NB4 (cell line): ENCODE measurements at regions not wholly inside any gene's neighbourhood (a gene's known extent, or its start where the extent isn't known, plus 50 kb on each side); places are given as distances from the start of the nearest gene placed in this dataset.

Experiments
- CTCF ChIP-seq: IDR thresholded peaks from one replicate; pipeline ENCODE4 v1.5.1; 2012; ENCODE audit warnings: low read depth, low read length
- POLR2A ChIP-seq: IDR thresholded peaks from 2 replicates; pipeline ENCODE4 v1.6.1; 2011; ENCODE audit warnings: mild to moderate bottlenecking; ENCODE audit not compliant: insufficient read length; ENCODE audit errors: extremely low read depth

GRCh38 chr11:23423104-23423503 is 562.8 kb upstream of the CCDC179 start:
- TF ChIP-seq CTCF (no peak), POLR2A (no peak)
